Skin of body (tissue), 1 donor: ENCODE measurements at regions not wholly inside any gene's neighbourhood (a gene's known extent, or its start where the extent isn't known, plus 50 kb on each side); places are given as distances from the start of the nearest gene placed in this dataset.

Source experiments
- DNase-seq: peaks from one replicate; lab custom pipeline; 2025; lab: John Stamatoyannopoulos, UW

- no peak for DNase-seq
Observed at GRCh38 chr14:87879389-87879788, 113.6 kb downstream of the GALC start.

- DNase-seq = no peak
Observed at GRCh38 chr14:87878959-87879358, 114.0 kb downstream of the GALC start.

- no peak for DNase-seq
Observed at GRCh38 chr14:87877877-87878276, 115.1 kb downstream of the GALC start.

- DNase-seq = no peak
Observed at GRCh38 chr14:87874676-87875075, 118.3 kb downstream of the GALC start.

GRCh38 chr14:87873741-87874140 lies 119.2 kb downstream of the GALC start:
- DNase-seq = peak; percentile 51

- DNase-seq = no peak
Observed at GRCh38 chr14:87869619-87870583, 123.1 kb downstream of the GALC start.

GRCh38 chr14:87868920-87869319 lies 124.1 kb downstream of the GALC start:
- DNase-seq = no peak

- DNase-seq = no peak
Observed at GRCh38 chr14:87866116-87866515, 126.9 kb downstream of the GALC start.

GRCh38 chr14:87864356-87865270 lies 128.4 kb downstream of the GALC start:
- DNase-seq = no peak

GRCh38 chr14:87863047-87863446 lies 129.9 kb downstream of the GALC start:
- no peak for DNase-seq

GRCh38 chr14:87852107-87852506 lies 140.9 kb downstream of the GALC start:
- no peak for DNase-seq

- DNase-seq = no peak
Observed at GRCh38 chr14:87851190-87851589, 141.8 kb downstream of the GALC start.

GRCh38 chr14:87847216-87847755 lies 145.7 kb downstream of the GALC start:
- DNase-seq = peak; percentile 83

- DNase-seq = no peak
Observed at GRCh38 chr14:87840906-87841305, 152.1 kb downstream of the GALC start.

- DNase-seq = peak; percentile 23
Observed at GRCh38 chr14:87838931-87839330, 154.1 kb downstream of the GALC start.

GRCh38 chr14:87837296-87837695 lies 155.7 kb downstream of the GALC start:
- no peak for DNase-seq

GRCh38 chr14:87834594-87834993 lies 158.4 kb downstream of the GALC start:
- DNase-seq = no peak

- no peak for DNase-seq
Observed at GRCh38 chr14:87833026-87833425, 160.0 kb downstream of the GALC start.

- no peak for DNase-seq
Observed at GRCh38 chr14:87830443-87831096, 162.4 kb downstream of the GALC start.

GRCh38 chr14:87829543-87829942 lies 163.4 kb downstream of the GALC start:
- no peak for DNase-seq

- peak; percentile 52 for DNase-seq
Observed at GRCh38 chr14:87824266-87824665, 168.7 kb downstream of the GALC start.
